ENCODE measurements at regions not wholly inside any gene's neighbourhood (a gene's known extent, or its start where the extent isn't known, plus 50 kb on each side); places are given as distances from the start of the nearest gene placed in this dataset.

GRCh38 chr5:29380029-29380428 is 1813.5 kb upstream of the CDH6 start (continued):
- TF ChIP-seq CREB1 (CRISPR knock-in tag; IDR thresholded peaks at IDR 0.05; ENCODE audit: low read depth), result no peak
- TF ChIP-seq REST (IDR thresholded peaks at IDR 0.05; ENCODE audit: unreplicated experiment), result no peak
- no peak for TF ChIP-seq POLR2AphosphoS5 (IDR thresholded peaks at IDR 0.05; ENCODE audit: low read depth)
- TF ChIP-seq ZNF114 (CRISPR knock-in tag; IDR thresholded peaks at IDR 0.05), result no peak
- no peak for TF ChIP-seq EZH2phosphoT487 (IDR thresholded peaks at IDR 0.05; ENCODE audit: unreplicated experiment)

- H3K27ac ChIP-seq (ENCODE audit: low read depth), result no peak overlapping the region
- H3K9me3 Mint-ChIP-seq, result no peaks in the 10 kb centered on the region
- H3K4me1 Mint-ChIP-seq, result no peaks in the 10 kb centered on the region
- H3K4me1 ChIP-seq (ENCODE audit: insufficient read depth), result no peaks in the 10 kb centered on the region
- no peaks in the 10 kb centered on the region for H4K20me1 ChIP-seq (replicated peaks; ENCODE audit: insufficient read depth)
- H3K36me3 Mint-ChIP-seq (ENCODE audit: low read depth), result no peaks in the 10 kb centered on the region; the same call in 2 of the 3 replicates
- no peak overlapping the region for H3K4me2 ChIP-seq
- no peak overlapping the region for H3K4me3 Mint-ChIP-seq
- H3K9me2 ChIP-seq (ENCODE audit: insufficient read depth), result no peaks in the 10 kb centered on the region
- H3F3A ChIP-seq (replicated peaks; ENCODE audit: low read depth), result no peaks in the 10 kb centered on the region
- no peaks in the 10 kb centered on the region for H3K36me3 ChIP-seq (ENCODE audit: insufficient read depth)
- DNase-seq (ENCODE audit: low spot score) (no peak), ATAC-seq (no peak)
- no peak overlapping the region for H3K27ac Mint-ChIP-seq
- H3K79me2 ChIP-seq (replicated peaks; ENCODE audit: insufficient read depth), result no peaks in the 10 kb centered on the region
- no peaks in the 10 kb centered on the region for H3K27me3 Mint-ChIP-seq (ENCODE audit: insufficient read depth, low read depth, poor library complexity)
- no peaks in the 10 kb centered on the region for H3K27me3 ChIP-seq (ENCODE audit: insufficient read depth)
- no peak overlapping the region for H3K4me3 ChIP-seq
- H2AFZ ChIP-seq, result no peak overlapping the region
- TF ChIP-seq ZNF462 (CRISPR knock-in tag; IDR thresholded peaks at IDR 0.05) (no peak), EZH2 (IDR thresholded peaks at IDR 0.05; ENCODE audit: low read depth, unreplicated experiment) (no peak), REST (IDR thresholded peaks at IDR 0.05; ENCODE audit: unreplicated experiment) (no peak), ZNF114 (CRISPR knock-in tag; IDR thresholded peaks at IDR 0.05) (no peak), NANOG (IDR thresholded peaks at IDR 0.05; ENCODE audit: borderline replicate concordance) (no peak), POLR2AphosphoS5 (IDR thresholded peaks at IDR 0.05; ENCODE audit: low read depth) (no peak), STAT1 (IDR thresholded peaks at IDR 0.05; ENCODE audit: unreplicated experiment) (no peak), ZNF331 (CRISPR knock-in tag; IDR thresholded peaks at IDR 0.05; ENCODE audit: low read depth) (no peak), JUNB (IDR thresholded peaks at IDR 0.05; ENCODE audit: unreplicated experiment) (no peak)
These were observed 1813.9 kb upstream of the CDH6 start for GRCh38 chr5:29379619-29380018.

Measured in GM23338 (cell line).